Caco-2 (cell line): ENCODE measurements at regions not wholly inside any gene's neighbourhood (a gene's known extent, or its start where the extent isn't known, plus 50 kb on each side); places are given as distances from the start of the nearest gene placed in this dataset.
"Not testable (repeated sequence)": the region's sequence is repeated elsewhere in the genome, so short reads cannot be mapped to it uniquely, and the experiment has no call there.

Experiments used
- BruUV-seq: library from RNA; stranded (reverse); fragments of 400-500 nt; replicated peaks from 2 replicates; lab custom pipeline; 2021; lab: Mats Ljungman, UMichigan
- CTCF ChIA-PET: fragments of 300-600 bp; sonication (Branson Sonifier 250); formaldehyde crosslinking; loops from one replicate; lab custom pipeline; 2022; ENCODE audit warnings: antibody characterized with exemption; lab: Charles Lee
- POLR2A ChIA-PET: fragments of 300-600 bp; sonication (Branson Sonifier 250); formaldehyde crosslinking; loops from one replicate; lab custom pipeline; 2022; ENCODE audit warnings: antibody characterized with exemption; lab: Charles Lee
- DNase-seq, 2 experiments: peaks; one replicate each; pipeline versions ENCODE4 v3.0.0 to v3.0.0-alpha.2; 2020 to 2022
- H3K27me3 ChIP-seq: replicated peaks from 2 replicates; pipeline ENCODE4 v1.6.0; 2011; ENCODE audit warnings: low read length; ENCODE audit not compliant: control insufficient read depth, insufficient read depth
- H3K36me3 ChIP-seq: 2 replicates; pipeline ENCODE4 v1.5.1; 2011; ENCODE audit warnings: low read length; ENCODE audit not compliant: control insufficient read depth, insufficient read depth
- H3K4me1 ChIP-seq: fragments of 250-450 bp; sonication (Bioruptor Pico); 2 replicates; pipeline ENCODE4 v1.5.1; 2020; ENCODE audit warnings: mild to moderate bottlenecking
- H3K4me3 ChIP-seq: 2 replicates; pipeline ENCODE4 v1.5.1; 2011; ENCODE audit warnings: low read depth, mild to moderate bottlenecking, control low read depth, low read length
- H3K9me3 ChIP-seq: fragments of 250-450 bp; sonication (Bioruptor Pico); 2 replicates; pipeline ENCODE4 v1.5.1; 2020; ENCODE audit warnings: mild to moderate bottlenecking, moderate library complexity
- H3K27ac Mint-ChIP-seq: one replicate; pipeline ENCODE4 v1.8.0; 2022; ENCODE audit warnings: mixed read lengths; ENCODE audit not compliant: unreplicated experiment
- H3K27me3 Mint-ChIP-seq: one replicate; pipeline ENCODE4 v1.8.0; 2022; ENCODE audit warnings: mixed read lengths; ENCODE audit not compliant: insufficient read depth, unreplicated experiment
- H3K36me3 Mint-ChIP-seq: one replicate; pipeline ENCODE4 v1.8.0; 2022; ENCODE audit warnings: mild to moderate bottlenecking, mixed read lengths; ENCODE audit not compliant: insufficient read depth, unreplicated experiment
- H3K4me1 Mint-ChIP-seq: one replicate; pipeline ENCODE4 v1.8.0; 2022; ENCODE audit warnings: low read depth, mixed read lengths; ENCODE audit not compliant: unreplicated experiment
- H3K4me3 Mint-ChIP-seq: one replicate; pipeline ENCODE4 v1.8.0; 2022; ENCODE audit warnings: mild to moderate bottlenecking, moderate library complexity, mixed read lengths; ENCODE audit not compliant: unreplicated experiment
- H3K9me3 Mint-ChIP-seq: one replicate; pipeline ENCODE4 v1.8.0; 2022; ENCODE audit warnings: mixed read lengths; ENCODE audit not compliant: unreplicated experiment
- intact Hi-C: fragments of 100-400 bp; cut with micrococcal nuclease; formaldehyde crosslinking; loops from one replicate; pipeline ENCODE4 v1.10.0; 2022; ENCODE audit not compliant: unreplicated experiment
- TF ChIP-seq, protein P1 (sequence below), 2 experiments: fragments of 200-600 bp in 1 of 2; IDR thresholded peaks; 1 replicate in 1 of 2; 2 replicates in 1 of 2; pipeline versions ENCODE4 v1.5.1 to v1.8.0; 2011 to 2022; ENCODE audit warnings: antibody characterized with exemption in 1 of 2, control low read depth in 1 of 2, inconsistent platforms in 1 of 2, low read depth in 1 of 2, low read length in 1 of 2, mild to moderate bottlenecking in 1 of 2, moderate library complexity in 1 of 2; ENCODE audit not compliant: insufficient read depth in 1 of 2, severe bottlenecking in 1 of 2, unreplicated experiment in 1 of 2

DNA sequence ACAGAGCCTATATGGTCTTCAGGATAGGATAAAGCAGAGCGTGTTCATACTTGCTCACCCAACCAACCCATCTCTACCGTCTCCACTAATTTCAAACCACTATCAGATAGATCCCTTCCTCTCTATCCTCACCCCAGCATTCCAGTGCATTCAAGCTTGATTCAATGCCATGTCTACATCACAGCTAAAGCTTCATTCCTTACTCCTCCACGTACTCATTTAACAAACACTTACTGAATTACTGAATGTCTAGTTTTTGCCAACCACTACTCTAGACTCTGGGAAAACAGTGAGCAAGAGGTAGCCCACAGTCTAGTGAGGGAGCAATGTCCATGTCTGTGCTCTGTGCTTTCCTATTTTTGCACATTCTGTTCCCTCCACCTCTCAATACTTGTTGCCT, 163.5 kb upstream of the MSX2 start:
- TF ChIP-seq, protein P1, sequence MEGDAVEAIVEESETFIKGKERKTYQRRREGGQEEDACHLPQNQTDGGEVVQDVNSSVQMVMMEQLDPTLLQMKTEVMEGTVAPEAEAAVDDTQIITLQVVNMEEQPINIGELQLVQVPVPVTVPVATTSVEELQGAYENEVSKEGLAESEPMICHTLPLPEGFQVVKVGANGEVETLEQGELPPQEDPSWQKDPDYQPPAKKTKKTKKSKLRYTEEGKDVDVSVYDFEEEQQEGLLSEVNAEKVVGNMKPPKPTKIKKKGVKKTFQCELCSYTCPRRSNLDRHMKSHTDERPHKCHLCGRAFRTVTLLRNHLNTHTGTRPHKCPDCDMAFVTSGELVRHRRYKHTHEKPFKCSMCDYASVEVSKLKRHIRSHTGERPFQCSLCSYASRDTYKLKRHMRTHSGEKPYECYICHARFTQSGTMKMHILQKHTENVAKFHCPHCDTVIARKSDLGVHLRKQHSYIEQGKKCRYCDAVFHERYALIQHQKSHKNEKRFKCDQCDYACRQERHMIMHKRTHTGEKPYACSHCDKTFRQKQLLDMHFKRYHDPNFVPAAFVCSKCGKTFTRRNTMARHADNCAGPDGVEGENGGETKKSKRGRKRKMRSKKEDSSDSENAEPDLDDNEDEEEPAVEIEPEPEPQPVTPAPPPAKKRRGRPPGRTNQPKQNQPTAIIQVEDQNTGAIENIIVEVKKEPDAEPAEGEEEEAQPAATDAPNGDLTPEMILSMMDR (IDR thresholded peaks at IDR 0.05; ENCODE audit: insufficient read depth in 1 of 2, low read depth in 1 of 2, low read length in 1 of 2, severe bottlenecking in 1 of 2, unreplicated experiment in 1 of 2), result no peak
- H3K4me1 Mint-ChIP-seq, result peaks cover 7% of the 10 kb centered on the region
- Histone ChIP-seq H3K4me3 (no peak overlapping the region), H3K4me1 (peaks cover 20% of the 10 kb centered on the region), H3K9me3 (no peaks in the 10 kb centered on the region), H3K36me3 (no peaks in the 10 kb centered on the region), H3K27me3 (no peaks in the 10 kb centered on the region)
- no peak overlapping the region for H3K4me3 Mint-ChIP-seq
- POLR2A ChIA-PET, result no interaction called here
- H3K9me3 Mint-ChIP-seq, result peaks cover 8% of the 10 kb centered on the region
- BruUV-seq, result no TSS peak
- intact Hi-C loops, result no loop called here
- H3K27ac Mint-ChIP-seq, result no peak overlapping the region
- CTCF ChIA-PET, result no interaction called here
- H3K27me3 Mint-ChIP-seq, result no peaks in the 10 kb centered on the region
- no peak for DNase-seq
- no peaks in the 10 kb centered on the region for H3K36me3 Mint-ChIP-seq

DNA sequence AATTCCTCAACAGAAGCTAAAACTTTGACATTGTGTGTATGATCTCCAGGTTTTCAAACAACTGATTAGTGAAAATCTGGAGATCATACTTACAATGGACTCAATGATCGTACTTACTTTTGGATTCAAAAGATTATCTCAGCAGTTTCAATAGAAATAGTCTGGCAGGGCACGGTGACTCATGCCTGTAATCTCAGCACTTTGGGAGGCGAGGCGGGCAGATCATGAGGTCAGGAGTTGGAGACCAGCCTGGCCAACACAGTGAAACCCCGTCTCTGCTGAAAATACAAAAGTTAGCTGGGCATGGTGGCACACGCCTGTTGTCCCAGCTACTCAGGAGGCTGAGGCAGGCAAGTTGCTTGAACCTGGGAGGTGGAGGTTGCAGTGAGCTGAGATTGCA, 161.3 kb upstream of the MSX2 start:
- H3K9me3 Mint-ChIP-seq, H3K27me3 ChIP-seq, H3K27me3 Mint-ChIP-seq, BruUV-seq, H3K4me3 Mint-ChIP-seq, H3K36me3 ChIP-seq, H3K9me3 ChIP-seq, H3K4me3 ChIP-seq, CTCF ChIA-PET, POLR2A ChIA-PET, H3K27ac Mint-ChIP-seq, DNase-seq, H3K36me3 Mint-ChIP-seq, H3K4me1 Mint-ChIP-seq, intact Hi-C loops: not testable (repeated sequence)
- peaks cover 13% of the 10 kb centered on the region for H3K4me1 ChIP-seq

DNA sequence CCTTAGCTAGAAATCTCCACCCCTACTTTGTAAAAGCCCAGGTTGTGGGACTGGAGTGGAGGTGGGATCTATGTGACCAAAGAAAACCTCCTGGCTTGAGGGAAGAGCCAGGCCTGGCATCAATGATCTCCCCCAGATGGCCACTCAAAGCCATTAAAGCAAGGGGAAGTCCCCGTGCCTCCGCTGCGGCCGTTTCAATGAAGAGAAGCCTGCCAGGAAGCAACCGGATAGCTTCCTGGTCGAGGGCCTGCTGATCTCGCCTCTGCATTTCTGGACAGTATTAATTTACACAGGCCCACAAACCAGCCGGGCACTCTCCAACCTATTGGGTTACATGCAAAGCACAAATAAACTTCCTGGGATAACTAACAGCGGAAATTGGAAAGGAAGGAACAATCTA, 160.5 kb upstream of the MSX2 start:
- H3K4me3 Mint-ChIP-seq, result no peak overlapping the region
- BruUV-seq, result no TSS peak
- no peaks in the 10 kb centered on the region for H3K36me3 Mint-ChIP-seq
- Histone ChIP-seq H3K4me1 (peaks cover 12% of the 10 kb centered on the region), H3K27me3 (no peaks in the 10 kb centered on the region), H3K36me3 (no peaks in the 10 kb centered on the region), H3K9me3 (no peaks in the 10 kb centered on the region), H3K4me3 (no peak overlapping the region)
- H3K4me1 Mint-ChIP-seq, result peaks cover 7% of the 10 kb centered on the region
- ChIA-PET CTCF (interaction anchor here (0.6 kb wide), 1 partner anchor 14 kb away, joined by 4 read pairs; no protein-coding TSS in a partner anchor), POLR2A (no interaction called here)
- H3K9me3 Mint-ChIP-seq, result no peaks in the 10 kb centered on the region
- intact Hi-C loops, result no loop called here
- TF ChIP-seq, protein P1 (IDR thresholded peaks at IDR 0.05; ENCODE audit: insufficient read depth in 1 of 2, low read depth in 1 of 2, low read length in 1 of 2, severe bottlenecking in 1 of 2, unreplicated experiment in 1 of 2), result no peak
- no peaks in the 10 kb centered on the region for H3K27me3 Mint-ChIP-seq
- H3K27ac Mint-ChIP-seq, result no peak overlapping the region
- no peak for DNase-seq
